ENCODE measurements at regions not wholly inside any gene's neighbourhood (a gene's known extent, or its start where the extent isn't known, plus 50 kb on each side); places are given as distances from the start of the nearest gene placed in this dataset.

- Histone ChIP-seq H3K27me3 (ENCODE audit: insufficient read depth in 3 of 3, low read length in 2 of 3) (no peaks in the 10 kb centered on the region), H3K9me3 (peaks cover 6% of the 10 kb centered on the region), H3K4me1 (no peaks in the 10 kb centered on the region), H3K27ac (no peak overlapping the region), H3K4me3 (no peak overlapping the region), H3K36me3 (ENCODE audit: insufficient read depth in 1 of 2, low read depth in 1 of 2) (no peaks in the 10 kb centered on the region)
- TF ChIP-seq, protein P1, sequence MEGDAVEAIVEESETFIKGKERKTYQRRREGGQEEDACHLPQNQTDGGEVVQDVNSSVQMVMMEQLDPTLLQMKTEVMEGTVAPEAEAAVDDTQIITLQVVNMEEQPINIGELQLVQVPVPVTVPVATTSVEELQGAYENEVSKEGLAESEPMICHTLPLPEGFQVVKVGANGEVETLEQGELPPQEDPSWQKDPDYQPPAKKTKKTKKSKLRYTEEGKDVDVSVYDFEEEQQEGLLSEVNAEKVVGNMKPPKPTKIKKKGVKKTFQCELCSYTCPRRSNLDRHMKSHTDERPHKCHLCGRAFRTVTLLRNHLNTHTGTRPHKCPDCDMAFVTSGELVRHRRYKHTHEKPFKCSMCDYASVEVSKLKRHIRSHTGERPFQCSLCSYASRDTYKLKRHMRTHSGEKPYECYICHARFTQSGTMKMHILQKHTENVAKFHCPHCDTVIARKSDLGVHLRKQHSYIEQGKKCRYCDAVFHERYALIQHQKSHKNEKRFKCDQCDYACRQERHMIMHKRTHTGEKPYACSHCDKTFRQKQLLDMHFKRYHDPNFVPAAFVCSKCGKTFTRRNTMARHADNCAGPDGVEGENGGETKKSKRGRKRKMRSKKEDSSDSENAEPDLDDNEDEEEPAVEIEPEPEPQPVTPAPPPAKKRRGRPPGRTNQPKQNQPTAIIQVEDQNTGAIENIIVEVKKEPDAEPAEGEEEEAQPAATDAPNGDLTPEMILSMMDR (IDR thresholded peaks at IDR 0.05), result no peak
- intact Hi-C loops (cut with DNase I), result no loop called here
- DNase-seq (no peak), ATAC-seq (no peak)
- 91 to 95% (median 93%) methylated on average over 1 of the region's 1 CpG for WGBS, 3 donors
These were observed 441.5 kb downstream of the PDZRN4 start for GRCh38 chr12:41629611-41630010.

DNA sequence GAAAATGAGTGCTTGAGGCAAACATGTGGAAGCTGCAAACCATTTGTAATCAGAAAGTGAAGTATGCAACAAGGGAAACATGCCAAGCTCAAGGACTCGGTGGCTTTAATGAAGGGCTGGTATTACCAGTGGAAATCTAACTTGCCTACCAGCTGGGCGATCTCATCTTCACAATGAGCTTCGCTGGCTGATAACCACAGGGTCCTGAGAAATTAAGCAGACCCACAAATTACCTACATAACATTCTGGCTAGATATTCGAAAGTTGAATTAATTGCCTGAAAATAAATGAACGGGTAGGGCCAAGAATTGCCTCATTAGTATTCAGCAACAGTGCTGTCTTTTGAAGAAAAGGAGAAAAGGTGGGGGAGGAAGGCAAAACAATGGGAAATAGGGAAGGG is 439.4 kb downstream of the PDZRN4 start:
- TF ChIP-seq, protein P1 (IDR thresholded peaks at IDR 0.05), result no peak
- H3K9me3 ChIP-seq, result peaks cover 6% of the 10 kb centered on the region
- ATAC-seq (no peak), DNase-seq (no peak)
- H3K27me3 ChIP-seq (ENCODE audit: insufficient read depth in 3 of 3, low read length in 2 of 3), result no peaks in the 10 kb centered on the region
- intact Hi-C loops (cut with DNase I), result no loop called here
- H3K4me3 ChIP-seq, result no peak overlapping the region
- 59 to 68% (median 64%) methylated on average over 5 of the region's 5 CpGs for WGBS, 3 donors
- no peak overlapping the region for H3K27ac ChIP-seq
- no peaks in the 10 kb centered on the region for H3K4me1 ChIP-seq
- H3K36me3 ChIP-seq (ENCODE audit: insufficient read depth in 1 of 2, low read depth in 1 of 2), result no peaks in the 10 kb centered on the region

GRCh38 chr12:41624571-41624970 is 436.5 kb downstream of the PDZRN4 start:
- WGBS, 3 donors, result 17 to 25% (median 18%) methylated on average over 1 of the region's 1 CpG
- Histone ChIP-seq H3K27me3 (ENCODE audit: insufficient read depth in 3 of 3, low read length in 2 of 3) (no peaks in the 10 kb centered on the region), H3K4me1 (no peaks in the 10 kb centered on the region), H3K9me3 (no peaks in the 10 kb centered on the region), H3K36me3 (ENCODE audit: insufficient read depth in 1 of 2, low read depth in 1 of 2) (no peaks in the 10 kb centered on the region), H3K4me3 (no peak overlapping the region), H3K27ac (no peak overlapping the region)
- intact Hi-C loops (cut with DNase I), result no loop called here
- no peak for ATAC-seq
- DNase-seq, result no peak
- TF ChIP-seq, protein P1 (IDR thresholded peaks at IDR 0.05), result no peak

All from psoas muscle (tissue), 7 donors.